Uterus (tissue), 2 donors: ENCODE measurements at regions not wholly inside any gene's neighbourhood (a gene's known extent, or its start where the extent isn't known, plus 50 kb on each side); places are given as distances from the start of the nearest gene placed in this dataset.

Experiments
- POLR2A ChIP-seq, 2 donors: fragments of 450-650 bp; IDR thresholded peaks; one replicate each; pipeline ENCODE4 v1.6.1; 2016; ENCODE audit warnings: antibody characterized with exemption in 2 of 2, mild to moderate bottlenecking in 1 of 2, moderate library complexity in 1 of 2
- TF ChIP-seq, protein P1 (sequence below), 4 experiments: fragments of 200-600 bp in 2 of 4; fragments of 450-650 bp in 2 of 4; sonication (generic) in 2 of 4; IDR thresholded peaks; one replicate each; pipeline ENCODE4 v1.5.1; 2016 to 2019; ENCODE audit warnings: antibody characterized with exemption in 4 of 4, mild to moderate bottlenecking in 2 of 4, moderate library complexity in 1 of 4

DNA sequence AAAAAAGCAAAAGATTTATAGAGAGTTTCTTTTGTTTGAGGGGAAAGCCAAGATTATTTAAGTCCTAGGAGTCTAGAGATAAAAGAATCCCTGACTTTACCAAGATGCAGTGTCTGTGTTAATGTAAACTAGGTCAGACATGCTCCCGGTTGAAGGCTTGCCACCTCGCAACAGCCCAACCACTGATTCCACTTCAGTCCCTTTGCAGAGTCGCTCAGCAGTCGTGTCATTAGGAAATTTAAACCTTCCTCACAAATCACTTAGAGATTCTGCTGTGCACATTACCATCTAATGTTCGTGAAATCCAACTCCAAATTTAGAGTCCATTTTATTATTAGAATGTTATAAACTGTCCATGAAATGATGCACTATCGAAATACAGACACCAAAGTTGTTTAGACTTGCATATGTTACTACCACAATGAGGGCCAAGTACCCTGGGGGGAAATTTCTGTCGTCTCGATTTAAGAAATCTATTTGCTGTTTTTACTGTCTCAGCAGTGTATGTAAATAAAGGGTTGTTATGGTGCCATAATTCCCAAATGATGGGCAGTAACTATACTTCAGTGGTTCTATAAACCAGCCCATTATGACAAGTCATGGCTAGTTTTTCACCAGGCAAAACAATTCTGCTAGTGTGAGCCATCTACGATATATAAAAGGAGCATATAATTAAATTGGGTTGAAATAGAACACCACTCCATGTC is 101.4 kb upstream of the MTNR1B start:
- TF ChIP-seq POLR2A (IDR thresholded peaks at IDR 0.05): no peak
- TF ChIP-seq, protein P1, sequence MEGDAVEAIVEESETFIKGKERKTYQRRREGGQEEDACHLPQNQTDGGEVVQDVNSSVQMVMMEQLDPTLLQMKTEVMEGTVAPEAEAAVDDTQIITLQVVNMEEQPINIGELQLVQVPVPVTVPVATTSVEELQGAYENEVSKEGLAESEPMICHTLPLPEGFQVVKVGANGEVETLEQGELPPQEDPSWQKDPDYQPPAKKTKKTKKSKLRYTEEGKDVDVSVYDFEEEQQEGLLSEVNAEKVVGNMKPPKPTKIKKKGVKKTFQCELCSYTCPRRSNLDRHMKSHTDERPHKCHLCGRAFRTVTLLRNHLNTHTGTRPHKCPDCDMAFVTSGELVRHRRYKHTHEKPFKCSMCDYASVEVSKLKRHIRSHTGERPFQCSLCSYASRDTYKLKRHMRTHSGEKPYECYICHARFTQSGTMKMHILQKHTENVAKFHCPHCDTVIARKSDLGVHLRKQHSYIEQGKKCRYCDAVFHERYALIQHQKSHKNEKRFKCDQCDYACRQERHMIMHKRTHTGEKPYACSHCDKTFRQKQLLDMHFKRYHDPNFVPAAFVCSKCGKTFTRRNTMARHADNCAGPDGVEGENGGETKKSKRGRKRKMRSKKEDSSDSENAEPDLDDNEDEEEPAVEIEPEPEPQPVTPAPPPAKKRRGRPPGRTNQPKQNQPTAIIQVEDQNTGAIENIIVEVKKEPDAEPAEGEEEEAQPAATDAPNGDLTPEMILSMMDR (IDR thresholded peaks at IDR 0.05): no peak
